ENCODE measurements at regions not wholly inside any gene's neighbourhood (a gene's known extent, or its start where the extent isn't known, plus 50 kb on each side); places are given as distances from the start of the nearest gene placed in this dataset.

- TF ChIP-seq CTCF (conservative IDR thresholded peaks at IDR 0.05; ENCODE audit: low read length) (no peak), EZH2phosphoT487 (IDR thresholded peaks at IDR 0.05; ENCODE audit: borderline replicate concordance, low read depth, low read length) (no peak)
These were observed 308.7 kb upstream of the PLXNA2 start for GRCh38 chr1:208552928-208553327.
